H1 (cell line): ENCODE measurements at regions not wholly inside any gene's neighbourhood (a gene's known extent, or its start where the extent isn't known, plus 50 kb on each side); places are given as distances from the start of the nearest gene placed in this dataset.

Source experiments
- CTCF ChIA-PET: fragments of 300-600 bp; sonication (Branson Sonifier 250); formaldehyde crosslinking; loops from one replicate; lab custom pipeline; 2021; ENCODE audit not compliant: partially characterized antibody; lab: Charles Lee
- POLR2A ChIA-PET: fragments of 300-600 bp; sonication (Branson Sonifier 250); formaldehyde crosslinking; loops from one replicate; lab custom pipeline; 2021; ENCODE audit warnings: inconsistent platforms; ENCODE audit not compliant: partially characterized antibody; lab: Charles Lee
- DNase-seq, 2 experiments: peaks; one replicate each; pipeline versions ENCODE4 v3.0.0 to v3.0.0-alpha.2; 2010 to 2022; ENCODE audit warnings: low spot score in 2 of 2, low read depth in 1 of 2, mixed read lengths in 1 of 2
- FAIRE-seq: peaks from 2 replicates; lab custom pipeline; 2011; peaks lifted over from hg19 to GRCh38; lab: Jason Lieb, UNC
- H2AFZ ChIP-seq: 2 replicates; pipeline ENCODE4 v1.8.1; 2012; ENCODE audit warnings: low read length, inconsistent platforms
- H2AK5ac ChIP-seq: 2 replicates; pipeline ENCODE4 v1.6.1; 2013; ENCODE audit warnings: low read depth, low read length
- H2BK120ac ChIP-seq: replicated peaks from 2 replicates; pipeline ENCODE3; 2013; ENCODE audit warnings: low read depth, low read length, inconsistent platforms
- H2BK12ac ChIP-seq: 2 replicates; pipeline ENCODE4 v1.6.1; 2013; ENCODE audit warnings: low read depth, low read length
- H2BK15ac ChIP-seq: 2 replicates; pipeline ENCODE4 v1.6.1; 2013; ENCODE audit warnings: low read length
- H2BK20ac ChIP-seq: 2 replicates; pipeline ENCODE4 v1.6.1; 2013; ENCODE audit warnings: low read length
- H2BK5ac ChIP-seq: 2 replicates; pipeline ENCODE4 v1.6.1; 2013; ENCODE audit warnings: low read depth, low read length
- H3K14ac ChIP-seq: 2 replicates; pipeline ENCODE4 v1.6.1; 2013; ENCODE audit warnings: inconsistent platforms; ENCODE audit not compliant: insufficient read length
- H3K18ac ChIP-seq: 2 replicates; pipeline ENCODE4 v1.6.1; 2013; ENCODE audit warnings: low read length; ENCODE audit errors: extremely low read depth
- H3K23ac ChIP-seq: 2 replicates; pipeline ENCODE4 v1.6.1; 2013; ENCODE audit warnings: inconsistent platforms; ENCODE audit not compliant: insufficient read length
- H3K23me2 ChIP-seq: 2 replicates; pipeline ENCODE4 v1.6.1; 2013; ENCODE audit warnings: low read depth, low read length
- H3K27ac ChIP-seq: 2 replicates; pipeline ENCODE4 v1.6.1; 2011; ENCODE audit warnings: low read depth, low read length, inconsistent platforms
- H3K27me3 ChIP-seq, 4 experiments: replicated peaks in 1 of 4; 1 replicate in 1 of 4; 2 replicates in 3 of 4; pipeline versions ENCODE4 v1.6.1 to v1.8.1; 2011 to 2013; ENCODE audit warnings: low read length in 3 of 4, mild to moderate bottlenecking in 3 of 4, inconsistent platforms in 2 of 4, mixed read lengths in 2 of 4, moderate library complexity in 1 of 4; ENCODE audit not compliant: control insufficient read depth in 3 of 4, insufficient read depth in 3 of 4; ENCODE audit errors: extremely low read depth in 1 of 4
- H3K36me3 ChIP-seq, 4 experiments: 2 replicates each; pipeline versions ENCODE4 v1.6.1 to v1.8.1; 2011 to 2013; ENCODE audit warnings: mild to moderate bottlenecking in 4 of 4, low read length in 3 of 4, moderate library complexity in 2 of 4, control low read depth in 1 of 4, inconsistent platforms in 1 of 4; ENCODE audit not compliant: insufficient read depth in 4 of 4, control insufficient read depth in 2 of 4
- H3K4ac ChIP-seq: replicated peaks from 2 replicates; pipeline ENCODE3; 2013; ENCODE audit warnings: low read length, low read depth, mixed read lengths, inconsistent platforms; ENCODE audit not compliant: insufficient read length
- H3K4me1 ChIP-seq, 4 experiments: replicated peaks in 1 of 4; 1 replicate in 1 of 4; 2 replicates in 3 of 4; pipeline versions ENCODE4 v1.6.1 to v1.8.1; 2011 to 2013; ENCODE audit warnings: low read length in 3 of 4, inconsistent platforms in 2 of 4, mixed read lengths in 1 of 4; ENCODE audit not compliant: insufficient read depth in 4 of 4, control insufficient read depth in 3 of 4
- H3K4me2 ChIP-seq, 2 experiments: 2 replicates each; pipeline versions ENCODE4 v1.6.1 to v1.8.1; 2011 to 2013; ENCODE audit warnings: low read depth in 2 of 2, low read length in 2 of 2, control low read depth in 1 of 2, inconsistent platforms in 1 of 2, mild to moderate bottlenecking in 1 of 2; ENCODE audit not compliant: insufficient read depth in 1 of 2
- H3K4me3 ChIP-seq, 4 experiments: fragments of 200-600, 300-600 bp in 1 of 4; sonication (generic), shearing (Covaris generic), sonication (Bioruptor Twin) in 1 of 4; 2 replicates each; pipeline versions ENCODE4 v1.5.1 to v1.8.1; 2011 to 2016; ENCODE audit warnings: low read length in 4 of 4, low read depth in 3 of 4, control low read depth in 2 of 4, inconsistent platforms in 2 of 4, mild to moderate bottlenecking in 2 of 4, mixed read lengths in 1 of 4, moderate library complexity in 1 of 4; ENCODE audit not compliant: insufficient read depth in 2 of 4; ENCODE audit errors: extremely low read depth in 1 of 4
- H3K56ac ChIP-seq: replicated peaks from 2 replicates; pipeline ENCODE3; 2013; ENCODE audit warnings: low read depth, mild to moderate bottlenecking, mixed read lengths, low read length, inconsistent platforms; ENCODE audit not compliant: insufficient read length
- H3K79me1 ChIP-seq: 2 replicates; pipeline ENCODE4 v1.6.1; 2013; ENCODE audit warnings: low read depth, low read length, control low read depth
- H3K79me2 ChIP-seq, 2 experiments: 2 replicates each; pipeline versions ENCODE4 v1.6.1 to v1.8.1; 2012 to 2013; ENCODE audit warnings: low read length in 2 of 2, mild to moderate bottlenecking in 2 of 2, inconsistent platforms in 1 of 2; ENCODE audit not compliant: insufficient read depth in 2 of 2, control insufficient read depth in 1 of 2
- H3K9ac ChIP-seq, 4 experiments: replicated peaks in 1 of 4; 1 replicate in 1 of 4; 2 replicates in 3 of 4; pipeline versions ENCODE4 v1.6.1 to v1.8.1; 2011 to 2013; ENCODE audit warnings: low read depth in 3 of 4, low read length in 3 of 4, control low read depth in 2 of 4, mild to moderate bottlenecking in 2 of 4, moderate library complexity in 2 of 4, inconsistent platforms in 1 of 4; ENCODE audit errors: extremely low read depth in 1 of 4
- H3K9me3 ChIP-seq, 2 experiments: 2 replicates each; pipeline versions ENCODE4 v1.6.1 to v1.8.1; 2012 to 2013; ENCODE audit warnings: mild to moderate bottlenecking in 2 of 2, moderate library complexity in 2 of 2, control low read depth in 1 of 2, inconsistent platforms in 1 of 2, low read depth in 1 of 2, low read length in 1 of 2, mixed read lengths in 1 of 2; ENCODE audit not compliant: insufficient read depth in 2 of 2
- H4K20me1 ChIP-seq, 2 experiments: replicated peaks in 1 of 2; 2 replicates each; pipeline versions ENCODE3 to v1.8.1; 2011 to 2013; ENCODE audit warnings: inconsistent platforms in 2 of 2, low read length in 2 of 2, mild to moderate bottlenecking in 1 of 2; ENCODE audit not compliant: insufficient read depth in 2 of 2, control insufficient read depth in 1 of 2
- H4K5ac ChIP-seq: 2 replicates; pipeline ENCODE4 v1.6.1; 2013; ENCODE audit warnings: low read length, low read depth, mixed read lengths, inconsistent platforms; ENCODE audit not compliant: insufficient read length
- H4K8ac ChIP-seq: 2 replicates; pipeline ENCODE4 v1.8.0; 2013; ENCODE audit warnings: mild to moderate bottlenecking, moderate library complexity, low read length, inconsistent platforms; ENCODE audit not compliant: insufficient read depth; ENCODE audit errors: extremely low read depth
- H4K91ac ChIP-seq: replicated peaks from 2 replicates; pipeline ENCODE3; 2013; ENCODE audit warnings: low read length, mixed read lengths, inconsistent platforms; ENCODE audit not compliant: insufficient read length
- EZH2 ChIP-seq: fragments of 200-600 bp; sonication (generic); IDR thresholded peaks from 2 replicates; pipeline ENCODE4 v1.7.1; 2012; ENCODE audit warnings: low read depth, mild to moderate bottlenecking, moderate library complexity, low read length, inconsistent platforms; ENCODE audit not compliant: severe bottlenecking
- JUND ChIP-seq: IDR thresholded peaks from 2 replicates; pipeline ENCODE4 v1.6.1; 2011; ENCODE audit warnings: mild to moderate bottlenecking, improper control_type of control experiment, low read length
- SP1 ChIP-seq: IDR thresholded peaks from 2 replicates; pipeline ENCODE4 v1.6.1; 2011; ENCODE audit warnings: low read depth, low read length
- TAF1 ChIP-seq: IDR thresholded peaks from 2 replicates; pipeline ENCODE4 v1.6.1; 2011; ENCODE audit warnings: mild to moderate bottlenecking, low read depth, low read length
- YY1 ChIP-seq: IDR thresholded peaks from 2 replicates; pipeline ENCODE4 v1.6.1; 2011; ENCODE audit warnings: low read depth, mild to moderate bottlenecking, low read length
- ZNF274 ChIP-seq: IDR thresholded peaks from 2 replicates; pipeline ENCODE4 v1.7.0; 2012; ENCODE audit warnings: low read length, borderline replicate concordance; ENCODE audit errors: extremely low read depth

- H3K23me2 ChIP-seq, result no peaks in the 10 kb centered on the region
- no peak overlapping the region for H2AK5ac ChIP-seq
- no peak overlapping the region for H2BK15ac ChIP-seq
- ChIA-PET POLR2A (no interaction called here), CTCF (interaction anchor here (0.6 to 3.5 kb wide), 4 partner anchors 10 to 409 kb away, joined by 3 to 21 read pairs (median 6); no protein-coding TSS in a partner anchor)
- no peak overlapping the region for H2BK12ac ChIP-seq
- H3K27ac ChIP-seq, result no peak overlapping the region
- DNase-seq, result no peak
- H4K91ac ChIP-seq, result no peak overlapping the region
- no peak overlapping the region for H3K9ac ChIP-seq
- H3K14ac ChIP-seq, result no peak overlapping the region
- H3K9me3 ChIP-seq, result no peaks in the 10 kb centered on the region
- H3K4me3 ChIP-seq, result no peak overlapping the region
- no peak overlapping the region for H4K8ac ChIP-seq
- no peaks in the 10 kb centered on the region for H3K4me1 ChIP-seq
- no peaks in the 10 kb centered on the region for H3K79me1 ChIP-seq
- H3K4me2 ChIP-seq, result no peak overlapping the region
- H3K56ac ChIP-seq, result no peak overlapping the region
- no peak overlapping the region for H3K23ac ChIP-seq
- no peaks in the 10 kb centered on the region for H3K27me3 ChIP-seq
- H3K18ac ChIP-seq, result no peak overlapping the region
- H3K4ac ChIP-seq, result no peak overlapping the region
- FAIRE-seq, result no peak
- no peak overlapping the region for H2AFZ ChIP-seq
- H4K20me1 ChIP-seq, result no peaks in the 10 kb centered on the region
- H4K5ac ChIP-seq, result no peak overlapping the region
- H3K79me2 ChIP-seq, result no peaks in the 10 kb centered on the region
- H2BK20ac ChIP-seq, result no peak overlapping the region
- TF ChIP-seq JUND (no peak), EZH2 (no peak), TAF1 (no peak), SP1 (no peak), ZNF274 (no peak), YY1 (no peak)
- no peak overlapping the region for H2BK120ac ChIP-seq
- H3K36me3 ChIP-seq, result no peaks in the 10 kb centered on the region
- H2BK5ac ChIP-seq, result no peak overlapping the region
These were observed 893.4 kb downstream of the DIAPH3 start for GRCh38 chr13:59270327-59270726.
